Panc1 (cell line): ENCODE measurements at regions not wholly inside any gene's neighbourhood (a gene's known extent, or its start where the extent isn't known, plus 50 kb on each side); places are given as distances from the start of the nearest gene placed in this dataset.

ENCODE experiments used
- ATAC-seq: fragments of 200-7000 bp; cut with Tn5 transposase; 2 replicates; pipeline ENCODE4 v1.9.1; 2020; ENCODE audit warnings: mild to moderate bottlenecking, moderate library complexity
- BruUV-seq: library from RNA; stranded (reverse); fragments of 400-500 nt; replicated peaks from 2 replicates; lab custom pipeline; 2021; lab: Mats Ljungman, UMichigan
- CTCF ChIA-PET: fragments of 300-600 bp; sonication (Branson Sonifier 250); formaldehyde crosslinking; loops from one replicate; lab custom pipeline; 2022; ENCODE audit warnings: antibody characterized with exemption; lab: Charles Lee
- POLR2A ChIA-PET: fragments of 300-600 bp; sonication (Branson Sonifier 250); formaldehyde crosslinking; loops from one replicate; lab custom pipeline; 2022; ENCODE audit warnings: antibody characterized with exemption; lab: Charles Lee
- DNase-seq: peaks from one replicate; pipeline ENCODE4 v3.0.0-alpha.2; 2010; ENCODE audit warnings: low read depth, low spot score
- H3K27ac ChIP-seq: 2 replicates; pipeline ENCODE4 v1.5.1; 2011; ENCODE audit warnings: mild to moderate bottlenecking, low read length, inconsistent platforms
- H3K27me3 ChIP-seq: fragments of 200-500 bp; sonication (Bioruptor generic); 2 replicates; pipeline ENCODE4 v1.6.0; 2014; ENCODE audit warnings: low read length, inconsistent platforms; ENCODE audit not compliant: control insufficient read depth, insufficient read depth
- H3K36me3 ChIP-seq: fragments of 200-500 bp; sonication (Bioruptor generic); 2 replicates; pipeline ENCODE4 v1.5.1; 2014; ENCODE audit warnings: inconsistent platforms, mild to moderate bottlenecking, low read length, moderate library complexity; ENCODE audit not compliant: control insufficient read depth, insufficient read depth
- H3K4me1 ChIP-seq: 2 replicates; pipeline ENCODE4 v1.5.1; 2011; ENCODE audit warnings: inconsistent platforms, mild to moderate bottlenecking, low read length, moderate library complexity; ENCODE audit not compliant: control insufficient read depth, insufficient read depth
- H3K4me3 ChIP-seq, 2 experiments: 2 replicates each; pipeline ENCODE4 v1.5.1; 2011 to 2012; ENCODE audit warnings: low read depth in 2 of 2, low read length in 2 of 2, mild to moderate bottlenecking in 2 of 2, inconsistent platforms in 1 of 2, moderate library complexity in 1 of 2
- H3K9me3 ChIP-seq: fragments of 200-500 bp; sonication (Bioruptor generic); 2 replicates; pipeline ENCODE4 v1.5.1; 2014; ENCODE audit warnings: low read depth, mild to moderate bottlenecking, inconsistent platforms, low read length, moderate library complexity; ENCODE audit not compliant: control insufficient read depth, insufficient read depth
- POLR2AphosphoS5 ChIP-seq: IDR thresholded peaks from 2 replicates; pipeline ENCODE4 v1.6.1; 2012; ENCODE audit warnings: mild to moderate bottlenecking, low read depth, low read length, moderate library complexity
- SIN3A ChIP-seq: IDR thresholded peaks from 2 replicates; pipeline ENCODE4 v1.6.1; 2012; ENCODE audit warnings: low read depth, mild to moderate bottlenecking, low read length, moderate library complexity, borderline replicate concordance; ENCODE audit not compliant: insufficient read depth
- TCF7L2 ChIP-seq: IDR thresholded peaks from 2 replicates; pipeline ENCODE4 v1.6.1; 2011; ENCODE audit warnings: mild to moderate bottlenecking, low read depth, low read length, inconsistent platforms
- in situ Hi-C: cut with HindIII; loops from 2 replicates; pipeline ENCODE4 v1.10.0; 2016; ENCODE audit warnings: low sequenced_read_pairs, low pct_unique_long_range_greater_than_20kb
- intact Hi-C: fragments of 100-400 bp; cut with micrococcal nuclease; formaldehyde crosslinking; loops from one replicate; pipeline ENCODE4 v1.10.0; 2022; ENCODE audit not compliant: unreplicated experiment
- TF ChIP-seq, protein P1 (sequence below): fragments of 450-650 bp; IDR thresholded peaks from 2 replicates; pipeline ENCODE4 v1.5.1; 2017; ENCODE audit warnings: mild to moderate bottlenecking
- TF ChIP-seq, protein P2 (sequence below), 2 experiments: IDR thresholded peaks; 2 replicates each; pipeline ENCODE4 v1.6.1; 2011 to 2012; ENCODE audit warnings: low read depth in 2 of 2, control low read depth in 1 of 2, low read length in 1 of 2, mild to moderate bottlenecking in 1 of 2, moderate library complexity in 1 of 2; ENCODE audit not compliant: insufficient read depth in 1 of 2

DNA sequence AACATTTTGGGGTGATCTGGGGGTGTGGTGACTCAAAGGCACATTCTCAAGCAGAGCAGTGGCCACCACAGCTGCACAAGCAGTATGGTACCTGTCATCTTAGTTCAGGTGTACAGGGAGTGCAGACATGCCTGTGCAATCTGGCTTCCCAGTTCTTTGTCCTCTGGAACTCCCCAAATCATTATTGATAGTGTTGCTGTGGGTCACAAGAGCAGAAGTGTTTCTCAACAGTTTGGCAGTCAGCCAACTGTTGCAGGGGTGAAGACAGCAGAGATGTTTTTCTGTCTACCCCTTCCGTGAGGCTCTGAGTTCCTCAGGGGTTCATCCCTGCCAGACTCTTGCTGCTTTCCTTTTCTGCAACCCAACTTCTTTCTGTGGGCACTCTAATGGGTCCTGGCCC, 206.5 kb upstream of the ZSWIM2 start:
- Histone ChIP-seq H3K9me3 (no peaks in the 10 kb centered on the region), H3K27ac (no peak overlapping the region), H3K4me1 (no peaks in the 10 kb centered on the region), H3K36me3 (no peaks in the 10 kb centered on the region), H3K4me3 (no peak overlapping the region), H3K27me3 (no peaks in the 10 kb centered on the region)
- TF ChIP-seq, protein P1, sequence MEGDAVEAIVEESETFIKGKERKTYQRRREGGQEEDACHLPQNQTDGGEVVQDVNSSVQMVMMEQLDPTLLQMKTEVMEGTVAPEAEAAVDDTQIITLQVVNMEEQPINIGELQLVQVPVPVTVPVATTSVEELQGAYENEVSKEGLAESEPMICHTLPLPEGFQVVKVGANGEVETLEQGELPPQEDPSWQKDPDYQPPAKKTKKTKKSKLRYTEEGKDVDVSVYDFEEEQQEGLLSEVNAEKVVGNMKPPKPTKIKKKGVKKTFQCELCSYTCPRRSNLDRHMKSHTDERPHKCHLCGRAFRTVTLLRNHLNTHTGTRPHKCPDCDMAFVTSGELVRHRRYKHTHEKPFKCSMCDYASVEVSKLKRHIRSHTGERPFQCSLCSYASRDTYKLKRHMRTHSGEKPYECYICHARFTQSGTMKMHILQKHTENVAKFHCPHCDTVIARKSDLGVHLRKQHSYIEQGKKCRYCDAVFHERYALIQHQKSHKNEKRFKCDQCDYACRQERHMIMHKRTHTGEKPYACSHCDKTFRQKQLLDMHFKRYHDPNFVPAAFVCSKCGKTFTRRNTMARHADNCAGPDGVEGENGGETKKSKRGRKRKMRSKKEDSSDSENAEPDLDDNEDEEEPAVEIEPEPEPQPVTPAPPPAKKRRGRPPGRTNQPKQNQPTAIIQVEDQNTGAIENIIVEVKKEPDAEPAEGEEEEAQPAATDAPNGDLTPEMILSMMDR, result no peak
- TF ChIP-seq TCF7L2 (no peak), SIN3A (no peak), POLR2AphosphoS5 (no peak)
- TF ChIP-seq, protein P2, sequence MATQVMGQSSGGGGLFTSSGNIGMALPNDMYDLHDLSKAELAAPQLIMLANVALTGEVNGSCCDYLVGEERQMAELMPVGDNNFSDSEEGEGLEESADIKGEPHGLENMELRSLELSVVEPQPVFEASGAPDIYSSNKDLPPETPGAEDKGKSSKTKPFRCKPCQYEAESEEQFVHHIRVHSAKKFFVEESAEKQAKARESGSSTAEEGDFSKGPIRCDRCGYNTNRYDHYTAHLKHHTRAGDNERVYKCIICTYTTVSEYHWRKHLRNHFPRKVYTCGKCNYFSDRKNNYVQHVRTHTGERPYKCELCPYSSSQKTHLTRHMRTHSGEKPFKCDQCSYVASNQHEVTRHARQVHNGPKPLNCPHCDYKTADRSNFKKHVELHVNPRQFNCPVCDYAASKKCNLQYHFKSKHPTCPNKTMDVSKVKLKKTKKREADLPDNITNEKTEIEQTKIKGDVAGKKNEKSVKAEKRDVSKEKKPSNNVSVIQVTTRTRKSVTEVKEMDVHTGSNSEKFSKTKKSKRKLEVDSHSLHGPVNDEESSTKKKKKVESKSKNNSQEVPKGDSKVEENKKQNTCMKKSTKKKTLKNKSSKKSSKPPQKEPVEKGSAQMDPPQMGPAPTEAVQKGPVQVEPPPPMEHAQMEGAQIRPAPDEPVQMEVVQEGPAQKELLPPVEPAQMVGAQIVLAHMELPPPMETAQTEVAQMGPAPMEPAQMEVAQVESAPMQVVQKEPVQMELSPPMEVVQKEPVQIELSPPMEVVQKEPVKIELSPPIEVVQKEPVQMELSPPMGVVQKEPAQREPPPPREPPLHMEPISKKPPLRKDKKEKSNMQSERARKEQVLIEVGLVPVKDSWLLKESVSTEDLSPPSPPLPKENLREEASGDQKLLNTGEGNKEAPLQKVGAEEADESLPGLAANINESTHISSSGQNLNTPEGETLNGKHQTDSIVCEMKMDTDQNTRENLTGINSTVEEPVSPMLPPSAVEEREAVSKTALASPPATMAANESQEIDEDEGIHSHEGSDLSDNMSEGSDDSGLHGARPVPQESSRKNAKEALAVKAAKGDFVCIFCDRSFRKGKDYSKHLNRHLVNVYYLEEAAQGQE (IDR thresholded peaks at IDR 0.05; ENCODE audit: insufficient read depth in 1 of 2, low read depth in 2 of 2, low read length in 1 of 2), result no peak
- no TSS peak for BruUV-seq
- in situ Hi-C loops, result no loop called here
- ChIA-PET POLR2A (no interaction called here), CTCF (no interaction called here)
- DNase-seq, result no peak
- ATAC-seq, result no peak
- intact Hi-C loops, result no loop called here

DNA sequence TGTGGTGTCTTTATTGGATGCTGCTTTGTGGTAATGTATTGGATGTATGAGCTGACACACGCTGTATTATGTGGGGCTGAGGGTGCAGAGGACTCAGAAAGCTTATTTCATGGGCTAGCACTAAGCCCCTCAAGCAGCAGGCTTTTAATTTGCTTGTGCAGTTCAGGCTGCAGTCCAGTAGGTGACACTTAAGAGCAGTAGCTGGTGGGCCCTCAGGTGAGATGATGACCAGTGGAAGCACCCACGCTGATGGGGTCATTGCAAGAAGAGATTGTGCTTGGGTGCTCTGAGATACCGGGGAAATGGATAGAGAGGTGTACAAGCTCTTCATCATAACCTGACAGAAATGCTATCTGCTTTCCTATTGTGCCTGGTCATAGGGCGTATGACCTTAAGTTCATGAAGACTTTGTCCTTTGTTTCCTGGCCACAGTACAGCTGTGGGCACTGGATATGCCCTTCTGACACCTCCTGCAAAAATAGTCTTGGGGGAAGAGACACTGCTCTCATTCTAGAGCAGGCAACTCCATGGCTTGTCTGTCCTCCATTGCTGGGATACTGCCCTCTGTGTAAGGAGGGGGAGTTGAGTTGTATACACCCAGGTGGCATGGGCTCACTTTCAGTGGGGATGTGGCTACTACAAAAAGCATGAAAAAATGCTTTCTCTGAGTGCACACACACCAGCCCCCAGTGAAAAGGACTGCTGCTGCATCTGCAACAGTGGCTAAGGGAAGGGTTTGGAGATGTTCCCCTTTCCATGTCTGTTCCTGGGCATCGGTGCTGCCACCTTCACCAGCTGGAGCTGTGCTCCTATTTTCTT, 205.7 kb upstream of the ZSWIM2 start:
- Histone ChIP-seq H3K27ac (no peak overlapping the region), H3K36me3 (no peaks in the 10 kb centered on the region), H3K9me3 (no peaks in the 10 kb centered on the region), H3K4me3 (no peak overlapping the region), H3K4me1 (no peaks in the 10 kb centered on the region), H3K27me3 (no peaks in the 10 kb centered on the region)
- intact Hi-C loops (no loop called here), in situ Hi-C loops (no loop called here)
- TF ChIP-seq TCF7L2, result no peak
- TF ChIP-seq, protein P1, result peak; percentile 29; the same call in 1 of the 2 replicates
- ChIA-PET CTCF (interaction anchor here (0.5 kb wide), 1 partner anchor 492 kb away, joined by 10 read pairs; no protein-coding TSS in a partner anchor), POLR2A (no interaction called here)
- DNase-seq, result no peak
- ATAC-seq, result no peak
- BruUV-seq, result no TSS peak
